HCT116 (cell line): ENCODE measurements at regions not wholly inside any gene's neighbourhood (a gene's known extent, or its start where the extent isn't known, plus 50 kb on each side); places are given as distances from the start of the nearest gene placed in this dataset.

Source experiments
- CEBPB ChIP-seq: IDR thresholded peaks from 2 replicates; pipeline ENCODE4 v1.6.1; 2012; ENCODE audit warnings: low read depth
- EZH2 ChIP-seq: fragments of 200-600 bp; sonication (generic); IDR thresholded peaks from 2 replicates; pipeline ENCODE4 v1.6.1; 2017; ENCODE audit warnings: antibody characterized with exemption, mixed run types
- EZH2phosphoT487 ChIP-seq: fragments of 200-600 bp; IDR thresholded peaks from 2 replicates; pipeline ENCODE4 v1.6.1; 2018; ENCODE audit warnings: antibody characterized with exemption, borderline replicate concordance
- POLR2A ChIP-seq: IDR thresholded peaks from 2 replicates; pipeline ENCODE4 v1.7.0; 2011; ENCODE audit warnings: borderline replicate concordance; ENCODE audit not compliant: insufficient read depth, insufficient read length; ENCODE audit errors: extremely low read depth
- POLR2AphosphoS5 ChIP-seq: IDR thresholded peaks from 2 replicates; pipeline ENCODE4 v1.6.1; 2011; ENCODE audit warnings: mild to moderate bottlenecking, low read depth, low read length, moderate library complexity
- RAD21 ChIP-seq: IDR thresholded peaks from 2 replicates; pipeline ENCODE4 v1.6.1; 2012; ENCODE audit warnings: low read depth, mild to moderate bottlenecking
- SIN3A ChIP-seq: IDR thresholded peaks from 2 replicates; pipeline ENCODE4 v1.6.1; 2012; ENCODE audit warnings: low read depth
- TCF7L2 ChIP-seq: IDR thresholded peaks from 2 replicates; pipeline ENCODE4 v1.7.0; 2011; ENCODE audit warnings: borderline replicate concordance, inconsistent platforms; ENCODE audit not compliant: insufficient read depth, insufficient read length; ENCODE audit errors: extremely low read depth
- YY1 ChIP-seq: IDR thresholded peaks from 2 replicates; pipeline ENCODE4 v1.6.1; 2011; ENCODE audit warnings: low read length, low read depth, moderate library complexity, mild to moderate bottlenecking; ENCODE audit not compliant: insufficient replicate concordance; ENCODE audit errors: extremely low read depth
- TF ChIP-seq, protein P1 (sequence below), 3 experiments: fragments of 200-600 bp in 1 of 3; sonication (generic) in 1 of 3; IDR thresholded peaks in 2 of 3; conservative IDR thresholded peaks in 1 of 3; 2 replicates each; pipeline ENCODE4 v1.5.1; 2012 to 2017; ENCODE audit warnings: low read depth in 2 of 3, low read length in 2 of 3, antibody characterized with exemption in 1 of 3, borderline replicate concordance in 1 of 3, control low read depth in 1 of 3, mild to moderate bottlenecking in 1 of 3, mixed read lengths in 1 of 3, mixed run types in 1 of 3, moderate library complexity in 1 of 3; ENCODE audit not compliant: insufficient read depth in 1 of 3
- TF ChIP-seq, protein P2 (sequence below): IDR thresholded peaks from 2 replicates; pipeline ENCODE4 v1.6.1; 2012; ENCODE audit warnings: low read depth

DNA sequence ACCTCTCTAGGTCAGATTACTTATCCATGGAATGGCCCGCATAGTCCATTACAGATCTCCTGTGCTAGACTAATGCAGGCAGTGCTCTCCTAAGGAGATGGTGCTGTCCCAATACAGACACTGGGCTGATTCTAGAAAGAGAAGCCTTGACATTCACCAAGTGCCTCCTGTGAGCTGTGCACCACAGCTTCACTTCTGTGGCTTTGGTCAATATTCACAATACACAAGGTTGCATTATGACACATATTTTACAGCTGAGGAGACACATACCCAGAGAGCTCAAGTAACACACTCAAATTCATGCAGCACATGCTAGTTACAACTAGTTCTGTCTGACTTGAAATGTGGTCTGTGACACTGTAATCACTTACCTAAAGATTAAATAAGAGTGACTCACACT, 59.4 kb upstream of the LRRC8B start:
- TF ChIP-seq SIN3A (no peak), TCF7L2 (no peak), POLR2A (no peak), EZH2phosphoT487 (no peak), EZH2 (no peak), POLR2AphosphoS5 (no peak), RAD21 (no peak), YY1 (no peak), CEBPB (no peak)
- TF ChIP-seq, protein P1, sequence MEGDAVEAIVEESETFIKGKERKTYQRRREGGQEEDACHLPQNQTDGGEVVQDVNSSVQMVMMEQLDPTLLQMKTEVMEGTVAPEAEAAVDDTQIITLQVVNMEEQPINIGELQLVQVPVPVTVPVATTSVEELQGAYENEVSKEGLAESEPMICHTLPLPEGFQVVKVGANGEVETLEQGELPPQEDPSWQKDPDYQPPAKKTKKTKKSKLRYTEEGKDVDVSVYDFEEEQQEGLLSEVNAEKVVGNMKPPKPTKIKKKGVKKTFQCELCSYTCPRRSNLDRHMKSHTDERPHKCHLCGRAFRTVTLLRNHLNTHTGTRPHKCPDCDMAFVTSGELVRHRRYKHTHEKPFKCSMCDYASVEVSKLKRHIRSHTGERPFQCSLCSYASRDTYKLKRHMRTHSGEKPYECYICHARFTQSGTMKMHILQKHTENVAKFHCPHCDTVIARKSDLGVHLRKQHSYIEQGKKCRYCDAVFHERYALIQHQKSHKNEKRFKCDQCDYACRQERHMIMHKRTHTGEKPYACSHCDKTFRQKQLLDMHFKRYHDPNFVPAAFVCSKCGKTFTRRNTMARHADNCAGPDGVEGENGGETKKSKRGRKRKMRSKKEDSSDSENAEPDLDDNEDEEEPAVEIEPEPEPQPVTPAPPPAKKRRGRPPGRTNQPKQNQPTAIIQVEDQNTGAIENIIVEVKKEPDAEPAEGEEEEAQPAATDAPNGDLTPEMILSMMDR (IDR thresholded peaks at IDR 0.05 in 2 of 3, conservative IDR thresholded peaks at IDR 0.05 in 1 of 3; ENCODE audit: borderline replicate concordance in 1 of 3, insufficient read depth in 1 of 3, low read depth in 2 of 3, low read length in 2 of 3) = no peak
- TF ChIP-seq, protein P2, sequence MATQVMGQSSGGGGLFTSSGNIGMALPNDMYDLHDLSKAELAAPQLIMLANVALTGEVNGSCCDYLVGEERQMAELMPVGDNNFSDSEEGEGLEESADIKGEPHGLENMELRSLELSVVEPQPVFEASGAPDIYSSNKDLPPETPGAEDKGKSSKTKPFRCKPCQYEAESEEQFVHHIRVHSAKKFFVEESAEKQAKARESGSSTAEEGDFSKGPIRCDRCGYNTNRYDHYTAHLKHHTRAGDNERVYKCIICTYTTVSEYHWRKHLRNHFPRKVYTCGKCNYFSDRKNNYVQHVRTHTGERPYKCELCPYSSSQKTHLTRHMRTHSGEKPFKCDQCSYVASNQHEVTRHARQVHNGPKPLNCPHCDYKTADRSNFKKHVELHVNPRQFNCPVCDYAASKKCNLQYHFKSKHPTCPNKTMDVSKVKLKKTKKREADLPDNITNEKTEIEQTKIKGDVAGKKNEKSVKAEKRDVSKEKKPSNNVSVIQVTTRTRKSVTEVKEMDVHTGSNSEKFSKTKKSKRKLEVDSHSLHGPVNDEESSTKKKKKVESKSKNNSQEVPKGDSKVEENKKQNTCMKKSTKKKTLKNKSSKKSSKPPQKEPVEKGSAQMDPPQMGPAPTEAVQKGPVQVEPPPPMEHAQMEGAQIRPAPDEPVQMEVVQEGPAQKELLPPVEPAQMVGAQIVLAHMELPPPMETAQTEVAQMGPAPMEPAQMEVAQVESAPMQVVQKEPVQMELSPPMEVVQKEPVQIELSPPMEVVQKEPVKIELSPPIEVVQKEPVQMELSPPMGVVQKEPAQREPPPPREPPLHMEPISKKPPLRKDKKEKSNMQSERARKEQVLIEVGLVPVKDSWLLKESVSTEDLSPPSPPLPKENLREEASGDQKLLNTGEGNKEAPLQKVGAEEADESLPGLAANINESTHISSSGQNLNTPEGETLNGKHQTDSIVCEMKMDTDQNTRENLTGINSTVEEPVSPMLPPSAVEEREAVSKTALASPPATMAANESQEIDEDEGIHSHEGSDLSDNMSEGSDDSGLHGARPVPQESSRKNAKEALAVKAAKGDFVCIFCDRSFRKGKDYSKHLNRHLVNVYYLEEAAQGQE = no peak
